ENCODE measurements at regions not wholly inside any gene's neighbourhood (a gene's known extent, or its start where the extent isn't known, plus 50 kb on each side); places are given as distances from the start of the nearest gene placed in this dataset.

DNA sequence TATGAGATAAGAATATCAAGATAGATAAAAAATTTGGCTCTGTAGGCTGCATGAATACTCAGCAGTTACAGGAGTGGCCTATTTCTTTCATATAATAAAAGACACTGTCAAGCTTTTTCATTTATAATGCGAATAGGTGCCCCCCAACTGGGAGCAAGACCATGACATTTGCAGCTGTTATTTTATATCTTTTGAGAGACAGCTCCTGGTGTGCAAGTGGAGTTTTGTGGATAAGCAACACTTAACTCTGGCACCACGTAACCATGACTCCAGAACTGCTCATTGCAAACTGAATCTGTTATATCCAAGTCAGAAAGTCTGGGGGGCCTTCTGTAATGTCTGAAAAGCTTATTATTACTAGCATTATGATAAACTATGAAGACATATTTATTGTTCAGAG, 1372.4 kb downstream of the C4orf33 start:
- H3K9me3 ChIP-seq, result no peaks in the 10 kb centered on the region
- WGBS, 2 donors, result 85 to 88% methylated on average over 2 of the region's 2 CpGs

DNA sequence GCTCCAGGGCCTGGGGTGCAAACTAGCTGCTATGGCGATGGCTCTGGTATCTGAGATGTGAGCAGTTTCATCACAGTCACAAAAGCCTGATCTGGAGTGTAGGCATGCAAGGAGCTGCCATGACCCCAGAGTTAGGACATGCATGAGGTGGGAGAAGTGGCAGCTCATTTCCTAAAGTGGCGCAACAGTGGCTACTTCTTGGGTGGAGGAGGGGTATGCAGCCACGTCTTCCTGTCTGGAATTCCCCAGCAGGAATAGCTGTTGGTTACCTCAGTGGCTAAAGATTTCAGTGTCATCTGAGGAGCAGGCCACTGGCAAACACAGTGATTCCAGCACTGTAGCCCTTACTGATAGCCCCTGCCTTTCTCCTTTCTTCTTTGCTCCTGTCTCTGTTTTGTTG, 1382.5 kb downstream of the C4orf33 start:
- TF ChIP-seq, protein P1, sequence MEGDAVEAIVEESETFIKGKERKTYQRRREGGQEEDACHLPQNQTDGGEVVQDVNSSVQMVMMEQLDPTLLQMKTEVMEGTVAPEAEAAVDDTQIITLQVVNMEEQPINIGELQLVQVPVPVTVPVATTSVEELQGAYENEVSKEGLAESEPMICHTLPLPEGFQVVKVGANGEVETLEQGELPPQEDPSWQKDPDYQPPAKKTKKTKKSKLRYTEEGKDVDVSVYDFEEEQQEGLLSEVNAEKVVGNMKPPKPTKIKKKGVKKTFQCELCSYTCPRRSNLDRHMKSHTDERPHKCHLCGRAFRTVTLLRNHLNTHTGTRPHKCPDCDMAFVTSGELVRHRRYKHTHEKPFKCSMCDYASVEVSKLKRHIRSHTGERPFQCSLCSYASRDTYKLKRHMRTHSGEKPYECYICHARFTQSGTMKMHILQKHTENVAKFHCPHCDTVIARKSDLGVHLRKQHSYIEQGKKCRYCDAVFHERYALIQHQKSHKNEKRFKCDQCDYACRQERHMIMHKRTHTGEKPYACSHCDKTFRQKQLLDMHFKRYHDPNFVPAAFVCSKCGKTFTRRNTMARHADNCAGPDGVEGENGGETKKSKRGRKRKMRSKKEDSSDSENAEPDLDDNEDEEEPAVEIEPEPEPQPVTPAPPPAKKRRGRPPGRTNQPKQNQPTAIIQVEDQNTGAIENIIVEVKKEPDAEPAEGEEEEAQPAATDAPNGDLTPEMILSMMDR (IDR thresholded peaks at IDR 0.05), result no peak
- no peak for TF ChIP-seq POLR2A (IDR thresholded peaks at IDR 0.05)
- no peaks in the 10 kb centered on the region for H3K4me1 ChIP-seq
- WGBS, 2 donors, result 77 to 88% methylated on average over 3 of the region's 3 CpGs

More for the DNA sequence above, 1372.4 kb downstream of the C4orf33 start:
- H3K4me3 ChIP-seq (replicated peaks in 1 of 3), result no peak overlapping the region
- no peak for DNase-seq
- intact Hi-C loops (cut with DNase I), result no loop called here
- no peaks in the 10 kb centered on the region for H3K27me3 ChIP-seq
- no peak overlapping the region for H3K27ac ChIP-seq
- no peaks in the 10 kb centered on the region for H3K4me1 ChIP-seq
- no peak for TF ChIP-seq POLR2A (IDR thresholded peaks at IDR 0.05)
- H3K36me3 ChIP-seq, result no peaks in the 10 kb centered on the region

DNA sequence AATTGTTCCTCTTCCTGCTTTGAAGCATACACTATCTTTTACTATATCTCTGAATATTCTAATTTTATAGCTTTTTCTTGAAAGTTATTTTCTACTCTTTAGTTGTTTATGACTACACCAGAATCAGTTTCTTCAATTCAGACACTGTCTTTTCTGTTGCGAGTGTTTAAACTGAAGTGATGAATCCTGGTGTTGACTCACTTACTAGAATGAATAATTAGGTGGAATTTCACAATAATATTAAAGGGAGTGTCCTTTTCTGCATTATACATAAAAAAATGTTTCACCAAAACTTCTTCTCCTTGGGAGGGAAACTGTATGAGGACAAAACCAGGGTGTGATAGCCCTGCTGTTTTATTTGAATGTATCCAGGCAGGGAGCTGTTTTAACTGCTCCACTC, 1383.1 kb downstream of the C4orf33 start:
- H3K36me3 ChIP-seq, result no peaks in the 10 kb centered on the region

More for the DNA sequence above, 1382.5 kb downstream of the C4orf33 start:
- Histone ChIP-seq H3K9me3 (no peaks in the 10 kb centered on the region), H3K36me3 (no peaks in the 10 kb centered on the region), H3K4me3 (replicated peaks in 1 of 3) (no peak overlapping the region), H3K27me3 (no peaks in the 10 kb centered on the region), H3K27ac (no peak overlapping the region)
- intact Hi-C loops (cut with DNase I), result no loop called here
- no peak for DNase-seq

DNA sequence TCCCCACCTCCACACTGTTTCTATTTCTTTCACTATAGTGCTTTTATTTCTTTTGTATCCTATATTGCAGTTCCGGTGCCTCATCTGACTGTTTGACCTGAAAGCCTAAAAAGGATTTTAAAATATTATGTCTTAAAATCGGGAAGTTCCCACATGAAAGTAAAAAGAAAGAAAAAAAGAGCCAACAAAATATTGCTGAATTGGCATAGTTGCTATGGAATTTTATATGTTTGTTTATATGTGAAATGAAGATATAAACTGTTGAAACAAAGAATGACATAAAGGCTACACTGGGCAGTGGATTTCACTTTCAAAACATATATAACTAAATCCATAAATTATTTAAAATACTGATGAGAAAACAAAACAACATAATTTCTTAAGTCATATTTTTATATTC, 1383.7 kb downstream of the C4orf33 start:
- H3K9me3 ChIP-seq, result no peaks in the 10 kb centered on the region
- intact Hi-C loops (cut with DNase I), result no loop called here
- H3K27ac ChIP-seq, result no peak overlapping the region
- no peaks in the 10 kb centered on the region for H3K27me3 ChIP-seq
- H3K4me1 ChIP-seq, result no peaks in the 10 kb centered on the region
- WGBS, 2 donors, result 91 to 92% methylated on average over 2 of the region's 2 CpGs
- no peak overlapping the region for H3K4me3 ChIP-seq (replicated peaks in 1 of 3)
- TF ChIP-seq, protein P1 (IDR thresholded peaks at IDR 0.05), result no peak
- TF ChIP-seq POLR2A (IDR thresholded peaks at IDR 0.05), result no peak
- no peaks in the 10 kb centered on the region for H3K36me3 ChIP-seq
- DNase-seq, result no peak

More for the DNA sequence above, 1383.1 kb downstream of the C4orf33 start:
- H3K27me3 ChIP-seq, result no peaks in the 10 kb centered on the region
- no peak for TF ChIP-seq POLR2A (IDR thresholded peaks at IDR 0.05)
- TF ChIP-seq, protein P1 (IDR thresholded peaks at IDR 0.05), result no peak
- H3K4me1 ChIP-seq, result no peaks in the 10 kb centered on the region
- intact Hi-C loops (cut with DNase I), result no loop called here
- WGBS, 2 donors, result 92 to 96% methylated on average over 1 of the region's 1 CpG
- H3K27ac ChIP-seq, result no peak overlapping the region
- no peak for DNase-seq
- H3K4me3 ChIP-seq (replicated peaks in 1 of 3), result no peak overlapping the region
- no peaks in the 10 kb centered on the region for H3K9me3 ChIP-seq

DNA sequence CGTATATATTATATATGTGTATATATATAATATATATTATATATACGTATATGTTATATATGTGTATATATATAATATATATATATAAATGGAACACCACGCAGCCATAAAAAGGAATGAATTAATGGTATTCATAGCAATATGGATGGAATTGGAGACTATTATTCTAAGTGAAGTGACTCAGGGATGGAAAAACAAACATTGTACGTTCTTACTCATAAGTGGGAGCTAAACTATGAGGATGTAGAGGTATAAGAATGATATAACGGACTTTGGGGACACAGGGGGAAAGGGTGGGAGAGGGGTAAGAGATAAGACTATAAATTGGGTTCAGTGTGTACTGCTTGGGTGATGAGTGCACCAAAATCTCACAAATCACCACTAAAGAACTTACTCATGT, 1388.9 kb downstream of the C4orf33 start:
- no peak for DNase-seq
- H3K27ac ChIP-seq, result no peak overlapping the region
- H3K4me3 ChIP-seq (replicated peaks in 1 of 3), result no peak overlapping the region
- H3K9me3 ChIP-seq, result no peaks in the 10 kb centered on the region
- H3K36me3 ChIP-seq, result no peaks in the 10 kb centered on the region
- 85 to 87% methylated on average over 5 of the region's 5 CpGs for WGBS, 2 donors
- intact Hi-C loops (cut with DNase I), result no loop called here
- no peak for TF ChIP-seq POLR2A (IDR thresholded peaks at IDR 0.05)
- TF ChIP-seq, protein P1 (IDR thresholded peaks at IDR 0.05), result no peak
- no peaks in the 10 kb centered on the region for H3K27me3 ChIP-seq
- H3K4me1 ChIP-seq, result no peaks in the 10 kb centered on the region

DNA sequence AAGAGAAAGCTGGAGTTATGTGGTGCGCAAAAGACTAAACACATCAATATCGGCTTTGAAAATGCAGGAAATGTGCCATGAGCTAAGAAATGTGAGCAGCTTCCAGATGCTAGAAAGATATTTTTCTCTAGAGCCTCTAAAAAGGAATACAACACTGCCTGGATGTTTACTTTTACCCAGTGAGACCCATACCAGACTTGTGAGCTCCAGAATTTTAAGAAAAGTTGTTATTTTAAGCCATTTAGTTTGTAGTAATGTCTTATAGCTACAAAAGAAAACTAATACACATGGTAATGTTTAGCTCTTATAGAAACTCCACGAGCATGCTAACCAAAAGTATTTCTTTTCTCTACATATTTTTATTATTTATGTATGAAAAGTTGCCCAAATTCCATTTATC, 1389.4 kb downstream of the C4orf33 start:
- no peak for TF ChIP-seq POLR2A (IDR thresholded peaks at IDR 0.05)
- TF ChIP-seq, protein P1 (IDR thresholded peaks at IDR 0.05), result no peak
- no peaks in the 10 kb centered on the region for H3K36me3 ChIP-seq
- H3K9me3 ChIP-seq, result no peaks in the 10 kb centered on the region
- no peak for DNase-seq
- WGBS, 2 donors, result 76 to 79% methylated on average over 3 of the region's 3 CpGs
- no peaks in the 10 kb centered on the region for H3K27me3 ChIP-seq
- no peak overlapping the region for H3K27ac ChIP-seq
- H3K4me3 ChIP-seq (replicated peaks in 1 of 3), result no peak overlapping the region
- H3K4me1 ChIP-seq, result no peaks in the 10 kb centered on the region
- intact Hi-C loops (cut with DNase I), result no loop called here
